Upper lobe of right lung (tissue), 1 donor: ENCODE measurements at regions not wholly inside any gene's neighbourhood (a gene's known extent, or its start where the extent isn't known, plus 50 kb on each side); places are given as distances from the start of the nearest gene placed in this dataset.

ENCODE experiments used
- ATAC-seq: fragments of 200-7000 bp; cut with Tn5 transposase; one replicate; pipeline ENCODE4 v1.9.1; 2020; ENCODE audit warnings: mild to moderate bottlenecking, moderate library complexity
- DNase-seq: peaks from one replicate; pipeline ENCODE4 v3.0.0-alpha.2; 2020
- H3K27ac ChIP-seq: fragments of 200-600 bp; one replicate; pipeline ENCODE4 v1.8.0; 2022
- H3K27me3 ChIP-seq: fragments of 200-600 bp; one replicate; pipeline ENCODE4 v1.8.0; 2022; ENCODE audit warnings: mild to moderate bottlenecking
- H3K36me3 ChIP-seq: fragments of 200-600 bp; one replicate; pipeline ENCODE4 v1.8.0; 2022
- H3K4me1 ChIP-seq: fragments of 200-600 bp; one replicate; pipeline ENCODE4 v1.8.0; 2022
- H3K4me3 ChIP-seq: fragments of 200-600 bp; one replicate; pipeline ENCODE4 v1.8.0; 2022; ENCODE audit warnings: mild to moderate bottlenecking
- H3K9me3 ChIP-seq: fragments of 200-600 bp; one replicate; pipeline ENCODE4 v1.8.0; 2022
- CTCF ChIP-seq: fragments of 200-600 bp; IDR thresholded peaks from one replicate; pipeline ENCODE4 v1.8.0; 2022; ENCODE audit warnings: antibody characterized with exemption
- intact Hi-C: fragments of 100-400 bp; cut with DNase I; formaldehyde crosslinking; loops from one replicate; pipeline ENCODE4 v1.11.0; 2022
- donor health status: DM: no; HTN: yes; CAD: no; lungs with severe emphysema.

DNA sequence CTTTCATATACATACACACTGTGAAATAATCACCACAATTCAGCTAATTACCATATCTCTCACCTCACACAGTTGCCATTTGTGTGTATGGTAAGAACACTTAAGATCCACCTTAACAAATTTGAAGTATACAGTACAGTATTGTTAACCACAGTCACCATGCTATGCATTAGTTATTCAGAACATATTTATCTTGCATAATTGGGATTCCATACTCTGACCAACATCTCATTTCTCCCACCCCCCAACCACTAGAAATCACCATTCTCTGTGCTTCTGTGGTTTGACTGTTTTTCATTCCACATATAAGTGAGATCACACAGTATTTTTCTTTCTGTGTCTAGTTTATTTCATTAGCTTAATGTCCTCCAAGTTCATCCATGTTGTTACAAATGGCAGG is 247.7 kb upstream of the CTNNB1 start:
- Histone ChIP-seq H3K4me3 (no peak overlapping the region), H3K4me1 (no peaks in the 10 kb centered on the region), H3K9me3 (peaks cover 6% of the 10 kb centered on the region), H3K36me3 (no peaks in the 10 kb centered on the region), H3K27me3 (no peaks in the 10 kb centered on the region), H3K27ac (no peak overlapping the region)
- DNase-seq (no peak), ATAC-seq (no peak)
- TF ChIP-seq CTCF, result no peak
- intact Hi-C loops, result no loop called here

DNA sequence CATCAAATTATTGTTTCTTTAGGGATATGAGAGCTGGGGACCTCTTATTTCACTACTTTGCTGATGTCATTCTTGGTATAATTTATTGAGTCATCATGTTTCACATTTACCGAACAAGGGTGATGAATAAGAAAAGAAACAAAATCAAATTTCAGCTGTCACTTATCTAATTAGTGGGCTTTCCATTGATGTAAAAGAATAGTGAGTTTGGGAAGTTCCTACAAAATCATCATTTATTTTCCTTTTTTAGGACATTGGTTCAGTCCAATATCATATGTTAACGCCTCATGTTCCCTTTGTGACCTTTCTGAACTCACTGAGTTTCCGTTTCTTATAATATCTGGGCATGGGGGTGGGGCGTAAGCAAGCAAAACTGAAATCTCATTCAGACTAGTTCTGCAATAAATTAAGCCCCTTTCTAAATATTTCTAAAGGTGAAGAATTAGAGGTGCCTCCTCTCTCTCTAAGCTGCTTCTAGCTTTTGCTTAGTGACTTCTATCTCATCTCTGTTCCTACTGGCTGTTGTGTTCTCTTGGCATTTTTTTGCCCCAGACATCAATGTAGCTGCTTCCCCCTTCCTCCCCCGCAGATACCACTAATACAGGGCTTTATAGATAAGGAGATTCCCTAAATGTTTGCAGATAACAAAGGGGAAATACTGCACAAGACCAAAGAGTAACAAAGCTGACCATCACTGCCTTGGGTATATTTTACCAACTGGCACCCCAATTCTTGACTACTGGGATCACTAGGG is 238.0 kb upstream of the CTNNB1 start:
- DNase-seq (no peak), ATAC-seq (no peak)
- Histone ChIP-seq H3K36me3 (no peaks in the 10 kb centered on the region), H3K9me3 (no peaks in the 10 kb centered on the region), H3K4me3 (no peak overlapping the region), H3K4me1 (no peaks in the 10 kb centered on the region), H3K27ac (no peak overlapping the region), H3K27me3 (no peaks in the 10 kb centered on the region)
- intact Hi-C loops, result no loop called here
- TF ChIP-seq CTCF, result no peak

GRCh38 chr3:40962721-40963120 is 236.6 kb upstream of the CTNNB1 start:
- DNase-seq, result no peak
- Histone ChIP-seq H3K9me3 (no peaks in the 10 kb centered on the region), H3K27ac (no peak overlapping the region), H3K4me1 (no peaks in the 10 kb centered on the region), H3K36me3 (no peaks in the 10 kb centered on the region), H3K27me3 (no peaks in the 10 kb centered on the region), H3K4me3 (no peak overlapping the region)
- TF ChIP-seq CTCF, result no peak
- intact Hi-C loops, result no loop called here
- ATAC-seq, result no peak

DNA sequence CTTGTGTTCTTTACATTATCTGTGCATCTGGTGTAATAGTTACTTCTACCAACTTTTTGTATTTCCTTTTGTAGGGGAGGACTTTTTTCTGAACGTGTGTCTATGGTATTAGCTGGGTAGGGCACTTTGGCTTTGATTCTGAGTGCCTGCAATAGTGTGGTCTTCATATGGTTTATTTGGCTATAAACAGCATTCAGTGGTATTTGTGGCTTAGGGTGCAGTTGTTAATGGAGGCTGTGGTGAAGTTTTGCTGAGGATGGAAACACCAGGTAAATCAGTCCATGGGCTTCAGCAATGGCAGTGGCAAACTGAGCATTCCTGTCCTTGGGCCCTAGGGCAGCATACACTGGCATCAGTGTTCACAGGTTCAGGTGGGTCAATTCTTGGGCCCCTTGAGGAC is 230.6 kb upstream of the CTNNB1 start:
- no peaks in the 10 kb centered on the region for H3K9me3 ChIP-seq
- no peaks in the 10 kb centered on the region for H3K36me3 ChIP-seq
- no peak overlapping the region for H3K27ac ChIP-seq
- intact Hi-C loops, result no loop called here
- H3K27me3 ChIP-seq, result no peaks in the 10 kb centered on the region
- no peak for DNase-seq
- H3K4me3 ChIP-seq, result no peak overlapping the region
- no peak for ATAC-seq
- H3K4me1 ChIP-seq, result peaks cover 27% of the 10 kb centered on the region
- no peak for TF ChIP-seq CTCF

- no peak for TF ChIP-seq CTCF
- no peak for ATAC-seq
Measured at GRCh38 chr3:40969341-40969740, 230.0 kb upstream of the CTNNB1 start.

More at GRCh38 chr3:40969341-40969740, 230.0 kb upstream of the CTNNB1 start:
- Histone ChIP-seq H3K27ac (no peak overlapping the region), H3K4me3 (no peak overlapping the region), H3K36me3 (no peaks in the 10 kb centered on the region), H3K4me1 (peaks cover 27% of the 10 kb centered on the region), H3K27me3 (no peaks in the 10 kb centered on the region), H3K9me3 (no peaks in the 10 kb centered on the region)
- intact Hi-C loops, result no loop called here
- DNase-seq, result no peak
